GM12801 (cell line): ENCODE measurements at regions not wholly inside any gene's neighbourhood (a gene's known extent, or its start where the extent isn't known, plus 50 kb on each side); places are given as distances from the start of the nearest gene placed in this dataset.

Source experiments
- CTCF ChIP-seq: IDR thresholded peaks from one replicate; pipeline ENCODE4 v1.5.1; 2011; ENCODE audit warnings: control low read depth; ENCODE audit not compliant: insufficient read length; ENCODE audit errors: extremely low read depth

GRCh38 chr20:40524071-40524470 lies 165.0 kb downstream of the MAFB start:
- TF ChIP-seq CTCF: no peak

DNA sequence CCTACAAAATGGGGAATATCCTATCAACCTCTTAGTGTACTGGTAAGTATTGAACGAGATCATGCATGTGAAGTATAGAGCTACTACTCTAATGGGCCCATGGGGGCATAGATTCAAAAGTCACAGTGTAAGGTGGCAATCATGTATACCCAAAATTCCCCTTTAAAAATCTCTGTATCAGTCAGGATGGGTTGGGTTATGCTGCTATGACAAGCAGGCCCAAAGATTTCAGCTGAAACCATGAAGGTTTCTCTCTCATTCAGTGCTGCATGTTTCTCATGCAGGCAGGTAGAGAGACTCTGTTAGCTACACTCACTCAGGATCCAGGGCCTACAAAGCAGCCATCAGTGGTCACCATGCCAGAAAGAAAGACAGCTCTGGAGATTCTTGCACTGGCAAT lies 166.6 kb downstream of the MAFB start:
- TF ChIP-seq CTCF: no peak

- TF ChIP-seq CTCF: no peak
These were observed 167.1 kb downstream of the MAFB start for GRCh38 chr20:40521962-40522361.

GRCh38 chr20:40519918-40520317 lies 169.1 kb downstream of the MAFB start:
- no peak for TF ChIP-seq CTCF

DNA sequence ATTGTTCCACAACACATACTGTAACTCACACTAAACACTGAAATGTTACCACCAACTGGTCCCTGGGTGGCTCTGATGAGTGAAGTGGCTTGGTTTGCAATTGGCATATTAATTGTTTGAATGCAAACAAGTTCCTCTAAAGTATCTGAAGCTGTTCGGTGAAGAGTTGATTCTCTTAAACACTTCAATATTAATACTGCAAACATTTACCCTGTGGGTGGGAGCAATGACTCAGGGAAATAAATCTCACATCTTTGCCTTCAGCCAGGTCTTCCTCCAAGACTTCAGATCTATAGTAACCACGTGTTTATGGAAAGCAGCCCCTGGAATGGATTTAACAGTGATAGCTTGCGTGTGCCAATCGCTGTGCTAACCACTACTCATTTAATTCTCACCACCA lies 176.0 kb downstream of the MAFB start:
- TF ChIP-seq CTCF: no peak

- no peak for TF ChIP-seq CTCF
These were observed 176.4 kb downstream of the MAFB start for GRCh38 chr20:40512591-40512990.

GRCh38 chr20:40511478-40511877 lies 177.6 kb downstream of the MAFB start:
- TF ChIP-seq CTCF: no peak

GRCh38 chr20:40510622-40511021 lies 178.4 kb downstream of the MAFB start:
- no peak for TF ChIP-seq CTCF
